ENCODE measurements at regions not wholly inside any gene's neighbourhood (a gene's known extent, or its start where the extent isn't known, plus 50 kb on each side); places are given as distances from the start of the nearest gene placed in this dataset.

DNA sequence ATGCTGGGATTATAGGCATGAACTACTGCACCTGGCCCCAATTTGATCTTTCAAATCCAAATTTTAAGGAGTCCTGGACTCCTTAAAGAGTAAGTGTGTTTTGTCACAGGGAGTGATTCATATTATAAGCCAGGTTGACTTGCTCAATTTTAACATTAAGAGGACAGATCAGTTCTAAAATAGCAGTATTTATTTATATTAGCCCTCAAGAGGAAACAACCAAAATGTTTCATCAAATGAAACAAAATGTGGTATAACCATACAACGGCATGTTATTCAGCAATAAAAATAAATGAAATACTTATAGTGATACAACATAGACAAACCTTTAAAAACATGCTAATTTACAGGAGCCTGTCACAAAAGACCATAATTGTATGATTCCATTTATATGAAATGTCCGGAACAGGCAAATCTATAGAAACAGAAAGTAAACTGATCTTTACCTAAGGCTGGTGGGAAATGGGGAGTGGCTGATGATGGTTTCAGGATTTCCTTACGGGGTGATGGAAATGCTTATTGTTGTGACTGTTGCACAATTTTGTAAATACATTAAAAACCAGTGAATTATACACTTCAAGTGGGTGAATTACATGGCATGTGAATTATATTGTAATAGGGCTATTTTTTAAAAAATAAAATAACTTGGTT lies 637.4 kb downstream of the MMUT start:
- Histone ChIP-seq H3K27ac (ENCODE audit: control insufficient read depth, insufficient read depth) (no peak overlapping the region), H3K9ac (ENCODE audit: control insufficient read depth, insufficient read depth, low read length) (no peak overlapping the region), H3K9me3 (replicated peaks; ENCODE audit: control insufficient read depth, insufficient read depth, low read length) (no peaks in the 10 kb centered on the region), H3K27me3 (replicated peaks in 1 of 2; ENCODE audit: control insufficient read depth in 2 of 2, insufficient read depth in 2 of 2, low read length in 1 of 2) (no peaks in the 10 kb centered on the region), H4K20me1 (ENCODE audit: control insufficient read depth, insufficient read depth) (no peaks in the 10 kb centered on the region), H3K4me3 (no peak overlapping the region), H2AFZ (ENCODE audit: control insufficient read depth, low read depth, low read length) (no peak overlapping the region), H3K4me2 (ENCODE audit: control insufficient read depth, insufficient read depth) (no peak overlapping the region), H3K36me3 (ENCODE audit: control insufficient read depth in 2 of 2, insufficient read depth in 2 of 2, low read length in 1 of 2) (no peaks in the 10 kb centered on the region), H3K4me1 (ENCODE audit: control insufficient read depth, insufficient read depth, low read length) (no peaks in the 10 kb centered on the region), H3K79me2 (ENCODE audit: control insufficient read depth, insufficient read depth, low read length) (no peaks in the 10 kb centered on the region)
- intact Hi-C loops (cut with micrococcal nuclease; ENCODE audit: unreplicated experiment), result no loop called here
- POLR2A ChIA-PET, result no interaction called here
- FAIRE-seq (no peak), ATAC-seq (no peak), DNase-seq (ENCODE audit: low read depth, low spot score) (no peak)
- RAD21 ChIA-PET (ENCODE audit: unreplicated experiment), result no interaction called here
- WGBS (ENCODE audit: insufficient coverage, insufficient replicate concordance, low lambda C conversion rate, missing lambda C conversion rate), result 44% methylated on average over 3 of the region's 3 CpGs
- no TSS peak for BruUV-seq (replicated peaks)
- in situ Hi-C loops (cut with MboI), result no loop called here
- SMC1A ChIA-PET (ENCODE audit: uncharacterized antibody, unreplicated experiment), result no interaction called here
- CTCF ChIA-PET, result interaction anchor here (1.5 kb wide), 1 partner anchor 14 kb away, joined by 3 read pairs; no protein-coding TSS in a partner anchor
- TF ChIP-seq, protein P1, sequence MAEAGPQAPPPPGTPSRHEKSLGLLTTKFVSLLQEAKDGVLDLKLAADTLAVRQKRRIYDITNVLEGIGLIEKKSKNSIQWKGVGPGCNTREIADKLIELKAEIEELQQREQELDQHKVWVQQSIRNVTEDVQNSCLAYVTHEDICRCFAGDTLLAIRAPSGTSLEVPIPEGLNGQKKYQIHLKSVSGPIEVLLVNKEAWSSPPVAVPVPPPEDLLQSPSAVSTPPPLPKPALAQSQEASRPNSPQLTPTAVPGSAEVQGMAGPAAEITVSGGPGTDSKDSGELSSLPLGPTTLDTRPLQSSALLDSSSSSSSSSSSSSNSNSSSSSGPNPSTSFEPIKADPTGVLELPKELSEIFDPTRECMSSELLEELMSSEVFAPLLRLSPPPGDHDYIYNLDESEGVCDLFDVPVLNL (IDR thresholded peaks at IDR 0.05; ENCODE audit: low read depth, low read length), result no peak
- no peak for TF ChIP-seq NR2F1 (conservative IDR thresholded peaks at IDR 0.05)
- no peak for TF ChIP-seq TBL1XR1 (IDR thresholded peaks at IDR 0.05; ENCODE audit: low read depth, low read length)
- TF ChIP-seq SMARCA5 (IDR thresholded peaks at IDR 0.05), result no peak
- TF ChIP-seq, protein P2, sequence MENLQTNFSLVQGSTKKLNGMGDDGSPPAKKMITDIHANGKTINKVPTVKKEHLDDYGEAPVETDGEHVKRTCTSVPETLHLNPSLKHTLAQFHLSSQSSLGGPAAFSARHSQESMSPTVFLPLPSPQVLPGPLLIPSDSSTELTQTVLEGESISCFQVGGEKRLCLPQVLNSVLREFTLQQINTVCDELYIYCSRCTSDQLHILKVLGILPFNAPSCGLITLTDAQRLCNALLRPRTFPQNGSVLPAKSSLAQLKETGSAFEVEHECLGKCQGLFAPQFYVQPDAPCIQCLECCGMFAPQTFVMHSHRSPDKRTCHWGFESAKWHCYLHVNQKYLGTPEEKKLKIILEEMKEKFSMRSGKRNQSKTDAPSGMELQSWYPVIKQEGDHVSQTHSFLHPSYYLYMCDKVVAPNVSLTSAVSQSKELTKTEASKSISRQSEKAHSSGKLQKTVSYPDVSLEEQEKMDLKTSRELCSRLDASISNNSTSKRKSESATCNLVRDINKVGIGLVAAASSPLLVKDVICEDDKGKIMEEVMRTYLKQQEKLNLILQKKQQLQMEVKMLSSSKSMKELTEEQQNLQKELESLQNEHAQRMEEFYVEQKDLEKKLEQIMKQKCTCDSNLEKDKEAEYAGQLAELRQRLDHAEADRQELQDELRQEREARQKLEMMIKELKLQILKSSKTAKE (IDR thresholded peaks at IDR 0.05; ENCODE audit: low read depth, poor library complexity, severe bottlenecking), result no peak
- TF ChIP-seq, protein P3, sequence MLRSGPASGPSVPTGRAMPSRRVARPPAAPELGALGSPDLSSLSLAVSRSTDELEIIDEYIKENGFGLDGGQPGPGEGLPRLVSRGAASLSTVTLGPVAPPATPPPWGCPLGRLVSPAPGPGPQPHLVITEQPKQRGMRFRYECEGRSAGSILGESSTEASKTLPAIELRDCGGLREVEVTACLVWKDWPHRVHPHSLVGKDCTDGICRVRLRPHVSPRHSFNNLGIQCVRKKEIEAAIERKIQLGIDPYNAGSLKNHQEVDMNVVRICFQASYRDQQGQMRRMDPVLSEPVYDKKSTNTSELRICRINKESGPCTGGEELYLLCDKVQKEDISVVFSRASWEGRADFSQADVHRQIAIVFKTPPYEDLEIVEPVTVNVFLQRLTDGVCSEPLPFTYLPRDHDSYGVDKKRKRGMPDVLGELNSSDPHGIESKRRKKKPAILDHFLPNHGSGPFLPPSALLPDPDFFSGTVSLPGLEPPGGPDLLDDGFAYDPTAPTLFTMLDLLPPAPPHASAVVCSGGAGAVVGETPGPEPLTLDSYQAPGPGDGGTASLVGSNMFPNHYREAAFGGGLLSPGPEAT (IDR thresholded peaks at IDR 0.05; ENCODE audit: low read depth), result no peak
- TF ChIP-seq, protein P4, sequence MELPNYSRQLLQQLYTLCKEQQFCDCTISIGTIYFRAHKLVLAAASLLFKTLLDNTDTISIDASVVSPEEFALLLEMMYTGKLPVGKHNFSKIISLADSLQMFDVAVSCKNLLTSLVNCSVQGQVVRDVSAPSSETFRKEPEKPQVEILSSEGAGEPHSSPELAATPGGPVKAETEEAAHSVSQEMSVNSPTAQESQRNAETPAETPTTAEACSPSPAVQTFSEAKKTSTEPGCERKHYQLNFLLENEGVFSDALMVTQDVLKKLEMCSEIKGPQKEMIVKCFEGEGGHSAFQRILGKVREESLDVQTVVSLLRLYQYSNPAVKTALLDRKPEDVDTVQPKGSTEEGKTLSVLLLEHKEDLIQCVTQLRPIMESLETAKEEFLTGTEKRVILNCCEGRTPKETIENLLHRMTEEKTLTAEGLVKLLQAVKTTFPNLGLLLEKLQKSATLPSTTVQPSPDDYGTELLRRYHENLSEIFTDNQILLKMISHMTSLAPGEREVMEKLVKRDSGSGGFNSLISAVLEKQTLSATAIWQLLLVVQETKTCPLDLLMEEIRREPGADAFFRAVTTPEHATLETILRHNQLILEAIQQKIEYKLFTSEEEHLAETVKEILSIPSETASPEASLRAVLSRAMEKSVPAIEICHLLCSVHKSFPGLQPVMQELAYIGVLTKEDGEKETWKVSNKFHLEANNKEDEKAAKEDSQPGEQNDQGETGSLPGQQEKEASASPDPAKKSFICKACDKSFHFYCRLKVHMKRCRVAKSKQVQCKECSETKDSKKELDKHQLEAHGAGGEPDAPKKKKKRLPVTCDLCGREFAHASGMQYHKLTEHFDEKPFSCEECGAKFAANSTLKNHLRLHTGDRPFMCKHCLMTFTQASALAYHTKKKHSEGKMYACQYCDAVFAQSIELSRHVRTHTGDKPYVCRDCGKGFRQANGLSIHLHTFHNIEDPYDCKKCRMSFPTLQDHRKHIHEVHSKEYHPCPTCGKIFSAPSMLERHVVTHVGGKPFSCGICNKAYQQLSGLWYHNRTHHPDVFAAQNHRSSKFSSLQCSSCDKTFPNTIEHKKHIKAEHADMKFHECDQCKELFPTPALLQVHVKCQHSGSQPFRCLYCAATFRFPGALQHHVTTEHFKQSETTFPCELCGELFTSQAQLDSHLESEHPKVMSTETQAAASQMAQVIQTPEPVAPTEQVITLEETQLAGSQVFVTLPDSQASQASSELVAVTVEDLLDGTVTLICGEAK (IDR thresholded peaks at IDR 0.05; ENCODE audit: borderline replicate concordance), result no peak
- TF ChIP-seq, protein P5, sequence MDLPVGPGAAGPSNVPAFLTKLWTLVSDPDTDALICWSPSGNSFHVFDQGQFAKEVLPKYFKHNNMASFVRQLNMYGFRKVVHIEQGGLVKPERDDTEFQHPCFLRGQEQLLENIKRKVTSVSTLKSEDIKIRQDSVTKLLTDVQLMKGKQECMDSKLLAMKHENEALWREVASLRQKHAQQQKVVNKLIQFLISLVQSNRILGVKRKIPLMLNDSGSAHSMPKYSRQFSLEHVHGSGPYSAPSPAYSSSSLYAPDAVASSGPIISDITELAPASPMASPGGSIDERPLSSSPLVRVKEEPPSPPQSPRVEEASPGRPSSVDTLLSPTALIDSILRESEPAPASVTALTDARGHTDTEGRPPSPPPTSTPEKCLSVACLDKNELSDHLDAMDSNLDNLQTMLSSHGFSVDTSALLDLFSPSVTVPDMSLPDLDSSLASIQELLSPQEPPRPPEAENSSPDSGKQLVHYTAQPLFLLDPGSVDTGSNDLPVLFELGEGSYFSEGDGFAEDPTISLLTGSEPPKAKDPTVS (IDR thresholded peaks at IDR 0.05; ENCODE audit: low read depth, low read length), result no peak
- TF ChIP-seq SRF (IDR thresholded peaks at IDR 0.05; ENCODE audit: low read depth in 2 of 2, low read length in 2 of 2), result no peak
- TF ChIP-seq, protein P6, sequence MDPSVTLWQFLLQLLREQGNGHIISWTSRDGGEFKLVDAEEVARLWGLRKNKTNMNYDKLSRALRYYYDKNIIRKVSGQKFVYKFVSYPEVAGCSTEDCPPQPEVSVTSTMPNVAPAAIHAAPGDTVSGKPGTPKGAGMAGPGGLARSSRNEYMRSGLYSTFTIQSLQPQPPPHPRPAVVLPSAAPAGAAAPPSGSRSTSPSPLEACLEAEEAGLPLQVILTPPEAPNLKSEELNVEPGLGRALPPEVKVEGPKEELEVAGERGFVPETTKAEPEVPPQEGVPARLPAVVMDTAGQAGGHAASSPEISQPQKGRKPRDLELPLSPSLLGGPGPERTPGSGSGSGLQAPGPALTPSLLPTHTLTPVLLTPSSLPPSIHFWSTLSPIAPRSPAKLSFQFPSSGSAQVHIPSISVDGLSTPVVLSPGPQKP (IDR thresholded peaks at IDR 0.05; ENCODE audit: low read depth, low read length), result no peak
- TF ChIP-seq MEF2B (IDR thresholded peaks at IDR 0.05; ENCODE audit: partially characterized antibody, poor library complexity, severe bottlenecking), result no peak

Measured in GM12878 (cell line).